ENCODE measurements at regions not wholly inside any gene's neighbourhood (a gene's known extent, or its start where the extent isn't known, plus 50 kb on each side); places are given as distances from the start of the nearest gene placed in this dataset.

- no peak for DNase-seq
These were observed 495.5 kb downstream of the MIAT start for GRCh38 chr22:27152883-27153282.

- DNase-seq, result no peak
These were observed 496.0 kb downstream of the MIAT start for GRCh38 chr22:27153386-27153785.

- DNase-seq, result no peak
These were observed 497.3 kb downstream of the MIAT start for GRCh38 chr22:27154717-27155116.

- no peak for DNase-seq
These were observed 499.6 kb downstream of the MIAT start for GRCh38 chr22:27156821-27157489.

- DNase-seq, result no peak
These were observed 500.4 kb downstream of the MIAT start for GRCh38 chr22:27157666-27158370.

- DNase-seq, result no peak
These were observed 501.6 kb downstream of the MIAT start for GRCh38 chr22:27159016-27159415.

- DNase-seq, result no peak
These were observed 502.4 kb downstream of the MIAT start for GRCh38 chr22:27159716-27160295.

- DNase-seq, result no peak
These were observed 506.1 kb downstream of the MIAT start for GRCh38 chr22:27163162-27164137.

- DNase-seq, result no peak
These were observed 507.6 kb downstream of the MIAT start for GRCh38 chr22:27164781-27165503.

- DNase-seq, result no peak
These were observed 511.3 kb downstream of the MIAT start for GRCh38 chr22:27168681-27169080.

- no peak for DNase-seq
These were observed 513.1 kb downstream of the MIAT start for GRCh38 chr22:27170491-27170890.

GRCh38 chr22:27171212-27171611 lies 513.8 kb downstream of the MIAT start:
- DNase-seq, result no peak

- DNase-seq, result no peak
These were observed 516.1 kb downstream of the MIAT start for GRCh38 chr22:27173530-27173929.

GRCh38 chr22:27175021-27175838 lies 517.8 kb downstream of the MIAT start:
- DNase-seq, result no peak

- no peak for DNase-seq
These were observed 518.6 kb downstream of the MIAT start for GRCh38 chr22:27175974-27176373.

GRCh38 chr22:27179161-27179560 lies 521.8 kb downstream of the MIAT start:
- DNase-seq, result no peak

GRCh38 chr22:27181537-27181936 lies 524.1 kb downstream of the MIAT start:
- DNase-seq, result no peak

GRCh38 chr22:27183474-27183873 lies 526.1 kb downstream of the MIAT start:
- DNase-seq, result no peak

GRCh38 chr22:27185099-27185709 lies 527.8 kb downstream of the MIAT start:
- no peak for DNase-seq

- DNase-seq, result no peak
These were observed 528.4 kb downstream of the MIAT start for GRCh38 chr22:27185760-27186302.

GRCh38 chr22:27186643-27187042 lies 529.3 kb downstream of the MIAT start:
- DNase-seq, result no peak

Measured in stimulated activated CD4-positive, alpha-beta T cell treated with anti-CD3 and anti-CD28 coated beads, Interleukin-1b, Interleukin-23, amount 100 ng/mL, for 48 hours (primary cell).